Upper lobe of left lung (tissue), 4 donors: ENCODE measurements at regions not wholly inside any gene's neighbourhood (a gene's known extent, or its start where the extent isn't known, plus 50 kb on each side); places are given as distances from the start of the nearest gene placed in this dataset.

Experiments used
- CTCF ChIP-seq, 6 experiments: fragments of 450-650 bp in 4 of 6; fragments of 200-600 bp in 2 of 6; sonication (generic) in 2 of 6; IDR thresholded peaks; one replicate each; pipeline ENCODE4 v1.5.1; 2016 to 2019; ENCODE audit warnings: antibody characterized with exemption in 6 of 6
- POLR2A ChIP-seq, 4 donors: fragments of 450-650 bp; IDR thresholded peaks; one replicate each; pipeline ENCODE4 v1.5.1; 2016 to 2017; ENCODE audit warnings: antibody characterized with exemption in 4 of 4, mild to moderate bottlenecking in 2 of 4
- POLR2AphosphoS5 ChIP-seq, 2 donors: sonication (generic); formaldehyde crosslinking; IDR thresholded peaks; one replicate each; pipeline ENCODE4 v1.5.1; 2017; ENCODE audit warnings: antibody characterized with exemption in 2 of 2

- TF ChIP-seq CTCF (IDR thresholded peaks at IDR 0.05), result no peak
- TF ChIP-seq POLR2A (IDR thresholded peaks at IDR 0.05), result no peak
- no peak for TF ChIP-seq POLR2AphosphoS5 (IDR thresholded peaks at IDR 0.05)
These were observed 223.1 kb downstream of the RNF144A start for GRCh38 chr2:7140306-7140705.
